Vagina (tissue), 2 donors: ENCODE measurements at regions not wholly inside any gene's neighbourhood (a gene's known extent, or its start where the extent isn't known, plus 50 kb on each side); places are given as distances from the start of the nearest gene placed in this dataset.

Source experiments
- CTCF ChIP-seq, 3 experiments: fragments of 450-650 bp in 2 of 3; fragments of 200-600 bp in 1 of 3; sonication (generic) in 1 of 3; IDR thresholded peaks; one replicate each; pipeline ENCODE4 v1.5.1; 2017 to 2019; ENCODE audit warnings: antibody characterized with exemption in 3 of 3, mild to moderate bottlenecking in 2 of 3, moderate library complexity in 2 of 3
- POLR2A ChIP-seq, 2 donors: fragments of 450-650 bp; IDR thresholded peaks; one replicate each; pipeline ENCODE4 v1.6.1; 2017; ENCODE audit warnings: antibody characterized with exemption in 2 of 2, mild to moderate bottlenecking in 2 of 2, moderate library complexity in 2 of 2

GRCh38 chr20:30610751-30611150 lies 646.7 kb upstream of the DEFB115 start:
- TF ChIP-seq CTCF (IDR thresholded peaks at IDR 0.05), result no peak
- TF ChIP-seq POLR2A (IDR thresholded peaks at IDR 0.05), result no peak
